SU-DHL-6 (cell line): ENCODE measurements at regions not wholly inside any gene's neighbourhood (a gene's known extent, or its start where the extent isn't known, plus 50 kb on each side); places are given as distances from the start of the nearest gene placed in this dataset.

ENCODE experiments used
- H2AFZ ChIP-seq: fragments of 200-600 bp; sonication (generic); 2 replicates; pipeline ENCODE4 v1.6.1; 2014; ENCODE audit warnings: low read depth, mild to moderate bottlenecking, moderate library complexity, mixed read lengths, antibody characterized with exemption, low read length; ENCODE audit not compliant: severe bottlenecking
- H3F3A ChIP-seq: fragments of 200-600 bp; shearing (Covaris generic); 2 replicates; pipeline ENCODE4 v1.6.0; 2016; ENCODE audit warnings: antibody characterized with exemption, mild to moderate bottlenecking; ENCODE audit not compliant: insufficient read depth
- H3K27ac ChIP-seq: fragments of 200-600 bp; sonication (generic); 2 replicates; pipeline ENCODE4 v1.5.1; 2016; ENCODE audit warnings: low read depth, mild to moderate bottlenecking, low read length, moderate library complexity, mixed read lengths
- H3K27me3 ChIP-seq: fragments of 200-600 bp; sonication (generic), shearing (Covaris generic); 2 replicates; pipeline ENCODE4 v1.6.0; 2014; ENCODE audit warnings: mild to moderate bottlenecking, low read length
- H3K36me3 ChIP-seq: fragments of 200-600 bp; sonication (generic); 2 replicates; pipeline ENCODE4 v1.6.1; 2014; ENCODE audit warnings: mild to moderate bottlenecking, low read length, mixed read lengths
- H3K4me2 ChIP-seq: fragments of 300-600, 200-600 bp; shearing (Covaris generic), sonication (generic); 2 replicates; pipeline ENCODE4 v1.6.0; 2014; ENCODE audit warnings: low read length, low read depth, mild to moderate bottlenecking; ENCODE audit not compliant: poor library complexity, severe bottlenecking
- H3K4me3 ChIP-seq: fragments of 200-600 bp; sonication (generic); 2 replicates; pipeline ENCODE4 v1.5.1; 2014; ENCODE audit warnings: antibody characterized with exemption, low read length, mild to moderate bottlenecking, mixed read lengths; ENCODE audit not compliant: insufficient read depth, poor library complexity, severe bottlenecking
- H3K79me2 ChIP-seq: fragments of 200-600 bp; sonication (generic); 2 replicates; pipeline ENCODE4 v1.6.1; 2014; ENCODE audit warnings: mild to moderate bottlenecking, low read length, moderate library complexity; ENCODE audit not compliant: insufficient read depth
- H3K9ac ChIP-seq: fragments of 200-600 bp; sonication (generic); 2 replicates; pipeline ENCODE4 v1.7.0; 2014; ENCODE audit warnings: mild to moderate bottlenecking, low read length
- H3K9me2 ChIP-seq: fragments of 200-600 bp; sonication (generic); replicated peaks from 2 replicates; pipeline ENCODE4 v1.6.1; 2014; ENCODE audit warnings: low read length; ENCODE audit not compliant: insufficient read depth
- H3K9me3 ChIP-seq: fragments of 200-600 bp; sonication (generic); 2 replicates; pipeline ENCODE4 v1.6.1; 2014; ENCODE audit warnings: low read length, mixed read lengths; ENCODE audit not compliant: insufficient read depth
- H4K20me1 ChIP-seq: fragments of 200-600 bp; sonication (generic); 2 replicates; pipeline ENCODE4 v1.6.1; 2014; ENCODE audit warnings: low read depth, mild to moderate bottlenecking, antibody characterized with exemption, low read length, moderate library complexity, mixed read lengths
- CTCF ChIP-seq: fragments of 200-600 bp; sonication (generic); IDR thresholded peaks from one replicate; pipeline ENCODE4 v1.5.1; 2017; ENCODE audit warnings: antibody characterized with exemption, mild to moderate bottlenecking, low read length, moderate library complexity; ENCODE audit not compliant: insufficient read depth, poor library complexity, severe bottlenecking
- EZH2phosphoT487 ChIP-seq: fragments of 200-600 bp; sonication (generic), shearing (Covaris generic); conservative IDR thresholded peaks from 2 replicates; pipeline ENCODE4 v1.6.1; 2018; ENCODE audit warnings: mild to moderate bottlenecking, antibody characterized with exemption, low read length, moderate library complexity, mixed read lengths

DNA sequence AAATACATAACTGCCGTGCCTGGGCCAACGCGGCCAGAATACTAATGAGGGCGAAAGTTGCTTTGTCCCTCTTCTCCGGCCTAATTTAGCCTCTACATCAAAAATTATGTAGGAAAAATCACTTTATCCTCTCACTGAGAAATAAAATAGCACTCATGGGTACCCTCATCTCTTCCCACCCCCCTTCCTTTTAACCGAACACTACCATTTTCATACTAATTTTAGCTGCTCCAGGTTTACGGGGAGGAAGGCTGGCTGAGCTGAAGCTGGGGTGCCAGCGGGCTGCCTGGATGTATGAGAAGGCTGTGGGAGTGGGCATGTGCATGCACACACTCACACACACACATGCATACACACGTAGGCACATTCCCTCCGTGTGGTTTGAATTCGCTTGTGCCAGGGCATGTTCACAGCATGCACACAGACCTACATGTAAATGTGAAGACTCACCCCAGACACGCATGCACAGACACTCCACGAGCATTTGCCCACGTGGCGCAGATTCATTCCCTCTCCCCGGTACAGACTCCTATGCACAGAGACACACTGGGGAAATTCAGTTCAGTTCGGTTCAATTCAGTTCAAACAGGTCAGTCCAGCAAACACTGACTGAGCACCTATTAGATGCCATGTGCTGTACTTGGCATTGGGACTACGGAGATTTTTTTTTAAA, 145.1 kb downstream of the MRM1 start:
- H3F3A ChIP-seq = no peaks in the 10 kb centered on the region
- H3K27me3 ChIP-seq = no peaks in the 10 kb centered on the region
- H3K9ac ChIP-seq = no peak overlapping the region
- no peak for TF ChIP-seq CTCF
- TF ChIP-seq EZH2phosphoT487 = no peak
- no peaks in the 10 kb centered on the region for H3K79me2 ChIP-seq
- H3K27ac ChIP-seq = no peak overlapping the region
- H2AFZ ChIP-seq = no peak overlapping the region
- no peaks in the 10 kb centered on the region for H3K9me2 ChIP-seq
- H3K9me3 ChIP-seq = no peaks in the 10 kb centered on the region
- H3K4me3 ChIP-seq = no peak overlapping the region
- no peak overlapping the region for H3K4me2 ChIP-seq
- H4K20me1 ChIP-seq = no peaks in the 10 kb centered on the region
- no peaks in the 10 kb centered on the region for H3K36me3 ChIP-seq

DNA sequence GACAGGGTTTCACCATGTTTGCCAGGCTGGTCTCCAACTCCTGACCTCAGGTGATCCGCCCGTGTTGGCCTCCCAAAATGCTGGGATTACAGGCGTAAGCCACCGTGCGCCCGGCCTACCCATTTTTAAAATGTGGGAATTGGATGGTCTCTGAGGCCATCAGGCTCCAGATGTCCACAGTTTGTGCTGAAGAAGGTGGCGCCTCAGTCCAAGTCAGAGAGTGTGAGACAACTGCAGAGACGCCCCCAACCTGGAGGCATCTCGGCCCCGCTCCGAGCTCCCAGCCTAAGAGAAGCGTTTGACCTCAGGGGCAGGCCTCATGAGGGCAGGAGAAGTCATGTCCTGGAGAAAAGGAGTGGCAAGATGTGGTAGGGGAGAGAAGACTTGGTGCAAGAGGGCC, 146.5 kb downstream of the MRM1 start:
- H3K9me3 ChIP-seq = no peaks in the 10 kb centered on the region
- H3K4me3 ChIP-seq = no peak overlapping the region
- no peaks in the 10 kb centered on the region for H3K79me2 ChIP-seq
- H4K20me1 ChIP-seq = no peaks in the 10 kb centered on the region
- no peaks in the 10 kb centered on the region for H3K36me3 ChIP-seq
- H2AFZ ChIP-seq = no peak overlapping the region
- no peak overlapping the region for H3K27ac ChIP-seq
- no peak overlapping the region for H3K4me2 ChIP-seq
- no peak for TF ChIP-seq EZH2phosphoT487
- TF ChIP-seq CTCF = no peak
- no peaks in the 10 kb centered on the region for H3K27me3 ChIP-seq
- H3K9ac ChIP-seq = no peak overlapping the region
- H3K9me2 ChIP-seq = no peaks in the 10 kb centered on the region
- no peaks in the 10 kb centered on the region for H3F3A ChIP-seq

GRCh38 chr17:36748272-36748671, 146.9 kb downstream of the MRM1 start:
- TF ChIP-seq CTCF (no peak), EZH2phosphoT487 (no peak)
- Histone ChIP-seq H3K9ac (no peak overlapping the region), H2AFZ (no peak overlapping the region), H3K4me3 (no peak overlapping the region), H3K79me2 (no peaks in the 10 kb centered on the region), H3K27me3 (no peaks in the 10 kb centered on the region), H3K9me2 (no peaks in the 10 kb centered on the region), H4K20me1 (no peaks in the 10 kb centered on the region), H3K36me3 (no peaks in the 10 kb centered on the region), H3K27ac (no peak overlapping the region), H3F3A (no peaks in the 10 kb centered on the region), H3K4me2 (no peak overlapping the region), H3K9me3 (no peaks in the 10 kb centered on the region)
